ENCODE measurements at regions not wholly inside any gene's neighbourhood (a gene's known extent, or its start where the extent isn't known, plus 50 kb on each side); places are given as distances from the start of the nearest gene placed in this dataset.

- no peak for DNase-seq
Measured at GRCh38 chr2:83081826-83082690, 1377.0 kb downstream of the SUCLG1 start.

- DNase-seq, result no peak
Measured at GRCh38 chr2:83079007-83079406, 1380.1 kb downstream of the SUCLG1 start.

- no peak for DNase-seq
Measured at GRCh38 chr2:83072767-83073166, 1386.3 kb downstream of the SUCLG1 start.

GRCh38 chr2:83071914-83072313 lies 1387.2 kb downstream of the SUCLG1 start:
- DNase-seq, result no peak

DNA sequence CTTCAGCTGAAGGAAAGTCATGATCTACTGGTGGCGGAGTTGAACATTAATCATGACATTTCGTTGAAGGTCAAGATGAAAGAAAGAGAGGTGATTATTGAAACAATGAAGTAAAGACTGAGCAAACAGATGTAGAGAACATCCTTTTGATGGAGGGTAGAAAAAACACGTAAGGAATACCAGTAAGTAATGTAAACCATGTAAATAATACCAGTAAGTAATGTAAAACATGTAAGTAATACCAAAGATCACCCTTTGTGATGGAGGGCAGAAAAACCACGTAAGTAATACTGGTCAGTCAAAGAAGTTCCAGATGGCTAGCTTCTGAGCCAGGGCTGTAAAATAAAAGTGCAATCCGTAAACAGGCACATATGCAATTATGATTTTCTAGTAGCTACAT lies 1387.7 kb downstream of the SUCLG1 start:
- no peak for DNase-seq

DNA sequence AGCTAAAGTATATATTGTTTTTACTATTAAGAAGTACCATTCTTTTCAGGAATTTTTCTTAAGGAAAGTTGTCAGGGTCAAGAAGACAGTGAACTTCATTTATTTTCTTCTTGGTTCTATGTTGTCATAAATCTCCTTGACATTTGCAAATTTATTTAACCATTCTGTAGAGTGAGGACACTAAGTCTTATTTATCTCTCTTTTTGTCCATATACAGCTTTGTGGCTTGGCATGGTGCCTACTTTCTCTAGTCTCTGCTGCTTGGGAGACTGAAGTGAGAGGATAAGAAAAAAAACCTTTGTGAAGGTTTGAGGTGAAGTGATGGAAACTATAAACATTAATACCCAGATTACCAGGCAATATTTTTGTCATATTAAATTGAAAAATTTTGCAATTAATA lies 1389.4 kb downstream of the SUCLG1 start:
- DNase-seq, result no peak

GRCh38 chr2:83068714-83069113 lies 1390.4 kb downstream of the SUCLG1 start:
- DNase-seq, result no peak

DNA sequence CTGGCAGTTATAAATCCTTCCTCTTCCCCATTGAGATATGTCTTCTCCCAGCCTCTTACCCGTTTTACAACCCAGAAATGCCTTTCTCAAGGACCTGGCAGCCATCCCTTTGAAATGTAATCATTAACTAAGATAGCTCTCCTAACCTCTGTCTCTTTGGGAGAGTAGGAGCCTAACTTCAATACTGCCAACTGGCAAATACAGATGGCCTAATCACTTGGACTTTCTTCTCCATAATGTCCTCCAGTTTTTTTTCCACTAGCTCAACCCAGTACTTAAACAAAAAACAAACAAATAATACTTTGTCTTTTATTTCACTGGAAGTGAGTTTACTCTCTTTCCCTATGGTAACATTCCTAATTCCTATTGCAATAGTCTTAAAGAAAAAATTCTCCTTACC lies 1391.1 kb downstream of the SUCLG1 start:
- no peak for DNase-seq

DNA sequence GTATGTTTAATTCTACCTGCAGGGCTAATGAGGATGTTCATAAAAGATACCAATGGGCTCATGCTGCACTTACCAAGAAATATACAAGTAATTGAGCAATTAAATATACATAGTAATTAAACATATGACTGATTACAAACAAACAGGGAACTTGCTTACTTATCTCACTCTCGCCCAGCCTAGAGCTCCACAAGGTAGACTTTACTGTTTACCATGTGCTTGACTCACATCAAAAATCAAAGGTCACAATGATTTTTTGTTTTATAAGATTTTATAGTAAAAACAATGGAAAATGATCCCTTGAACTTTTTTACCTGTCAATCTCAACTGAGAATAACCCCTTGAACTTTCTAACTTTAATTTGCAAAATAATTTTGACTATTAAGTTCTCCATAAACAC lies 1395.1 kb downstream of the SUCLG1 start:
- DNase-seq, result no peak

DNA sequence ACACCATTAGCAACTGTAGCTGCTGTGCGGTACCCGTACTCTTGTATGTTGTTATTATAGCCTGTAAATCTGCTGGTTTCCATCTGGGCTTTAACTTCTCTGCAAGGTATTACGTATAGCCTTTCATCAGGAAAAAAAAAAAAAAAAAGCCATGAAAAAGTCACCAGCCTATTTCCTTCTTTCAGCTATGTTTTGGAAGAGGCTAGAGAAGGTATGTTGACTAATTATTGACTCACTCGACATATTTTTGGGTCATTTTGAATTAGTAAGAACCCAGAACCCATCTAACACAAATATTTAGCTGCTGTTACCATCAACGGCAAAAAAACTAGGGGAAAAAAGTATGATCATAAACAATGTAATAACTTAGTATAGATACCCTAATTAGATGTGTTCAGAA lies 1395.6 kb downstream of the SUCLG1 start:
- no peak for DNase-seq

DNA sequence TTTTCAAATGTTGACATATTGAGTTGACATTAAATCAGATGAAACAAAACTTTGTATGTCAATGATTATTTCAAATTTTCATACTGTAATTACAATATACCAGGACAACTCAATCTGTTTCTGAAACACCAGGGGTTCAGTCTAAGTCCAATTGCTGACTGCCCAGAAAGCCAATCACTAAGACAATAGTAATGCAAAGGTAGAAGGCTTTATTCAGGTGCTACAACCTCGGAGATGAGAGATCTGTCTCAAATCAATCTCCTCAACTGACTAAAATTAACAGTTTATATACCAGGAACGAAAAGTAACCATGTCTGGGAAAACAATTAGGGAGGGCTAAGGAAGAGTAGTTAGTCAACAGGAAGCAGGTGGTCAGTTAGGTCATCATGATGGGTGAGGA lies 1400.4 kb downstream of the SUCLG1 start:
- no peak for DNase-seq

DNA sequence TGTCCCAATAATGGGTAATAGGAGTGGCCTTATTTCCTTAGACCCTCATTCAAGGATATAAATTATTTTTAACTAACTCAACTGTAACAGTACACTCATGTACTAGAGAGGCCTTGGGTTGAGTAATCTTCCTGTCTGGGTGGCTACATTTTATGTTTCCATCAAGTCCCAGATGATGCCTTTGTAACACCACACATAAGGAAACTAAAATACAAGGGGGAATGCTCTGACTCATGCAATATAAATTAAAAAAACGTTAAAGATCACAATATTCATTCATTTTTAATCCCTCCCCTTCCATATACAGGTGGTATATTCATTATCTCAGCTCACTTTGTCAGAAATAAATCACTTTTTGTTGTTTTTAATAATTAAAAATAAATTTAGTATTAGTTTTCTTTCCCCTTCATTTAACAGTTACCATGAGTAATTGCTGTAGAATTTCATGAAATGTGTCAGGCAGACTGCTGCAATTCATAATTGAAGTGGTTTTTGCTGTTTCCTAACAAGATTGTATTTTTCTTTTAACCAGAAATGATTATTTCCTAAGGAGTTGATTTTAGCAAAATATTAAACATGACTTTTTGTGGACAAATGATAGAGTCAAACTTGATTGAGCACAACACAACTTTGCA lies 1403.6 kb downstream of the SUCLG1 start:
- no peak for DNase-seq

GRCh38 chr2:83054751-83055150 lies 1404.3 kb downstream of the SUCLG1 start:
- DNase-seq, result no peak

- no peak for DNase-seq
Measured at GRCh38 chr2:83051538-83052170, 1407.4 kb downstream of the SUCLG1 start.

DNA sequence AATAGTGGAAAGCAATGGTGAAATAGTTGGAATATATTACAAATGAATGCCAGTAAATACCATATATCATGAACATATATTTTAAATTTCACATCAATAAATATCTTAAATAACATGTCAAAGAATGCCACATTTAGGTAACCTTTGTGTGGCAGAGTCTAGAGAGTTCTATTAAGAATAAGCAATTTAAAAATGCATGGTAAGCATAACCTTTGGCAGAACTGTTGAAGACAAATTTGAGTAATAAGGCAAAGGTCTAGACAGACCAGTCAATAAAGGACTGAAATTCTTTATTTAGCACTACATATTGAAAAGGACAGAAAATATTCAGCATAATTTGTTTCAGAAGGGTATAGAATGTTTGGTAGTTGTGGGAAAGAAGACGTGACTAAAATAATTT lies 1417.0 kb downstream of the SUCLG1 start:
- no peak for DNase-seq

DNA sequence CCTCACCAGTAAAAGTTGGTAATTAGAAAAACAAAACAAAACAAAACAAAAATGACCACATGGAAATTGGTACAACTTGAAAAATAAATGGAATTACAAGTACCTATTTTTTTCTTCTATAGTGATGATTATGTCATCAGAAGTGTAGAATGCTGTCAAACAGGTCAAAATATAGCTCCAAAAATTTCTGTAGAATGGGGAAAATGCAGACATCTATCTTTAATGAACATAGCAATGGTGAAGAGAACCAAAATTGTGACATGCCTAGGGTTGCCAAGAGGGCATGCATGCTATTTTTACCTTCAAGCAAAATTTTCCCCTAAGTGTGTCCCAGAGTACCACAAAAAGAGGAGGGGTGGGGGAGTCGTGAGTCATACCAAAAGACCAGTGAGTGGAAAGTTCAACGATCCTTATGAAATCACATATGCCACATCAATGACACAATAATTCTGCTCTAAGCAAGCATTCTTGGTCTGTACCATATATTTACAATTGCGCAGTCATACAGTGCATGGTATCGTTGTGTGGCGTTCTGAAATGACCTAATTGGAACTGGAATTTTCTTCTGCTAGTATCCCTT lies 1436.4 kb downstream of the SUCLG1 start:
- DNase-seq, result no peak

DNA sequence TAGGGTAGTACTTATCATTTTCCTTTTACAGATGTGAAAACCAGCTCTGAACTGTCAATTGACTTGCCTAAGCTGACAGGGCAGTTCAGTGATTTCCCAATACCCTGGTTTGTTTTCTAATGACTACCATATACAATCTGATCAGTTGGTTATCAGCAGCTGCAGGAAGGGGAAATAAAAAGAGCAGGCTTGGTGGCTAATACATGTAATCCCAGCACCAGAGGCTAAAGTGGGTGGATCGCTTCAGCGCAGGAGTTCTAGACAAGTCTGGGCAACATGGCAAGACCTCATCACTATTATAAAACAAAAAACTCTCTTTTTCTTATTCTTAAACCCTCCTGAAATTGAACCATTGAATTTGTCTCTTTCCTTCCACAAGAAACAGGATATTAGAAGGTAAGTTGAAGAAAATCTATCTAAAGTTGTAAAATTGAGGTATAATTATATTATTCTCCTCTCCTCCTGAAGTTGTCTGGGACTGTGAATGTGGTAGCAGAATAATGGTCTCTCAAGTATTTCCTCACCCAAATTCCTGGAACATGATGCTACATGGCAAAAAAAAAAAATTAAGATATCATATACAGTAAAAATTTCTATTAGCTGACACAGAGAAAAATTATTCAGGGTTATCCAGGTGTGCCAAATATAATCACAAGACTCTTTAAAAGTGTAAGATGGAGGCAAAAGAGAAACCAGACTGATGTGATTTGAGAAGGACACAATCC lies 1441.6 kb downstream of the SUCLG1 start:
- no peak for DNase-seq

DNA sequence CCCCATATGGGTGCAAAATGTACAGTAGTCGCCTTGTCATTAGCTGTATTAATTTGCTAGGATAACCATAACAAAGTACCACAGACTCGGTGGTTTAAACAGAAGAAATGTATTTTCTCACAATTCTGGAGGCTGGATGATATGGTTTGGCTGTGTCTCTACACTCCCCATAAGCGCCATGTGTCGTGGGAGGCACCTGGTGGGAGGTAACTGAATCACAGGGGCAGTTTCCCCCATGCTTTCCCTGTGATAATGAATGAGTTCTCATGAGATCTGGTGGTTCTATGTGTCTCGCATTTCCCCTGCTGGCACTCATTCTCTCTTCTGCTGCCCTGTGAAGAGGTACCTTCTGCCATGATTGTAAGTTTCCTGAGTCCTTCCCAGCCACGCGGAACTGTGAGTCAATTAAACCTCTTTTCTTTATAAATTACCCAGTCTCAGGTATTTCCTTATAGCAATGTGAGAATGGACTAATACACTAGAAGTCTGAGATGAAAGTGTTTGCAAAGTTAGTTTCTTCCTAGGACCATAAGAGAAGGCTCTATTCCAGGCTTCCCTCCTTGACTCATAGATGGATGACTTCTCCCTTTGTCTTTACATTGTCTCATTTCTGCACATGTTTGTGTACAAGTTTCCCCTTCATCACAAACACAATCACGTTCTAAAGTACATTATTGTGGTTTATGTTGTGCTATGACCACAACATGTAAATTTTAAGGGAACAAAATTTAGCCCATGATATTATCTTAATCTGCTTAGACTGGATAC lies 1442.6 kb downstream of the SUCLG1 start:
- no peak for DNase-seq

DNA sequence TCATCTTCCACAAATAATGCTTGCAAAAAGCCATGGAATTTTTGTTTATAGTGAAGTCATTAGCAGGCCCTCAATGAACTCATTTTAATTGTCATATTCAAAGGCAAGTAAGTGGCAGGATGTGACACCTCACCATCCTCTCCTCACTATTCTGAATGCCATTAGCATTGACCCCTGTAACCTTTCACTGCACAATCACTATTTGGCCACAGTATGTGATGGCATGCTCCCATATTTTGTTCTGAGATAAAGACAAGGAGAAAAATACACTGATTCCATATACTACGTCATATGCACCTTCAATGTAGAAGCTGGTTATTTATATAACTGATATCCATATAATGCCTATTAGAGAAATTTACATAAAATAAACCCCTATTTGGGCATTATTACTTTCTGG lies 1443.2 kb downstream of the SUCLG1 start:
- DNase-seq, result no peak

GRCh38 chr2:83015035-83015715 lies 1443.9 kb downstream of the SUCLG1 start:
- DNase-seq, result no peak

DNA sequence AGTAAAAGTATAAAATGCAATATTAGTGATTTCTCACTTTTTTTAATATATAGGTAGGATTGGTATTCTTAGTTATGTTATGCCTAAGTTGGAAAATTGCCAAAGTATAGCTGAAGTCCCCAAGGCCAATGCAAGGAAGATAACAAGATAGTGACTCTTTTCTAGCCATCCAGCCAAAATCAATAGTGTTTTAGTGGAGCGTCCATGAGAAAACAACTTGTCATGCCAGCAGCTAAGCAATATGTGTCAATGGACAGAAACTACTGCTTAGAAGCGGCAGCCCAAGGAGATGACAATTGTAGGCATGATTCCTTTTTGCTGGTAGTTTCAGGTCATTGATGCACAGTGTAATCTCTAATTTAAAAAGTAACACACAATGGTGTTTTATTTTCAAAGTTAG lies 1444.6 kb downstream of the SUCLG1 start:
- no peak for DNase-seq

GRCh38 chr2:83006961-83007360 lies 1452.1 kb downstream of the SUCLG1 start:
- no peak for DNase-seq

Data from GDM1 (cell line).